A549 (cell line): ENCODE measurements at regions not wholly inside any gene's neighbourhood (a gene's known extent, or its start where the extent isn't known, plus 50 kb on each side); places are given as distances from the start of the nearest gene placed in this dataset.

ENCODE experiments used
- ATAC-seq, 2 experiments: fragments of 200-7000 bp in 1 of 2; fragments of >200 bp in 1 of 2; cut with Nextera tagmentation in 1 of 2; cut with Tn5 transposase in 1 of 2; 3 replicates each; pipeline versions ENCODE4 v1.8.0 to v1.9.1; 2018 to 2020; ENCODE audit warnings: mild to moderate bottlenecking in 1 of 2, moderate library complexity in 1 of 2
- CTCF ChIA-PET: fragments of 300-600 bp; sonication (Branson Sonifier 250); formaldehyde crosslinking; extraction: SDS; loops from one replicate; lab custom pipeline; 2021; ENCODE audit warnings: antibody characterized with exemption, inconsistent platforms; lab: Yijun Ruan, JAX
- POLR2A ChIA-PET: fragments of 350-600 bp; formaldehyde crosslinking; extraction: SDS; loops from one replicate; lab custom pipeline; 2021; ENCODE audit warnings: antibody characterized with exemption, inconsistent platforms; lab: Yijun Ruan, JAX
- DNase-seq, 2 experiments: peaks; one replicate each; pipeline versions ENCODE4 v3.0.0 to v3.0.0-alpha.2; 2011 to 2016; ENCODE audit warnings: low read depth in 1 of 2, low spot score in 1 of 2
- FAIRE-seq: peaks from 2 replicates; lab custom pipeline; 2011; peaks lifted over from hg19 to GRCh38; lab: Jason Lieb, UNC
- H3K27ac ChIP-seq, 2 experiments: fragments of >200 bp; sonication (Bioruptor Twin); formaldehyde crosslinking; 3 replicates each; pipeline ENCODE4 v1.5.1; 2016 to 2017
- H3K4me1 ChIP-seq: fragments of >200 bp; sonication (Bioruptor Twin); formaldehyde crosslinking; 3 replicates; pipeline ENCODE4 v1.6.1; 2016
- H3K4me2 ChIP-seq: fragments of >200 bp; sonication (Bioruptor Twin); formaldehyde crosslinking; 3 replicates; pipeline ENCODE4 v1.6.1; 2016
- H3K4me3 ChIP-seq: fragments of >200 bp; sonication (Bioruptor Twin); formaldehyde crosslinking; 3 replicates; pipeline ENCODE4 v1.5.1; 2016
- H3K9me3 ChIP-seq: fragments of >200 bp; sonication (Bioruptor Twin); formaldehyde crosslinking; 3 replicates; pipeline ENCODE4 v1.6.1; 2016
- BHLHE40 ChIP-seq: IDR thresholded peaks from 2 replicates; pipeline ENCODE4 v1.6.1; 2012; ENCODE audit warnings: low read depth, low read length, inconsistent platforms
- EHF ChIP-seq: fragments of 250-450 bp; sonication (Bioruptor Pico); IDR thresholded peaks from 2 replicates; pipeline ENCODE4 v1.5.0; 2020; ENCODE audit warnings: mild to moderate bottlenecking
- EHMT2 ChIP-seq: fragments of 200-600 bp; sonication (generic); IDR thresholded peaks from 2 replicates; pipeline ENCODE4 v1.6.1; 2016; ENCODE audit warnings: antibody characterized with exemption, low read depth, mild to moderate bottlenecking, moderate library complexity
- FOXS1 ChIP-seq: fragments of 250-450 bp; sonication (Bioruptor Pico); IDR thresholded peaks from 2 replicates; pipeline ENCODE4 v1.5.0; 2020; ENCODE audit warnings: mild to moderate bottlenecking, moderate library complexity
- GATA3 ChIP-seq: IDR thresholded peaks from 2 replicates; pipeline ENCODE4 v1.6.1; 2012; ENCODE audit warnings: borderline replicate concordance
- HEYL ChIP-seq: fragments of 250-450 bp; sonication (Bioruptor Pico); IDR thresholded peaks from 2 replicates; pipeline ENCODE4 v1.8.0; 2021; ENCODE audit warnings: mild to moderate bottlenecking, moderate library complexity
- HOXA7 ChIP-seq: fragments of 250-450 bp; sonication (Bioruptor Pico); IDR thresholded peaks from 2 replicates; pipeline ENCODE4 v1.5.0; 2020; ENCODE audit warnings: mild to moderate bottlenecking, moderate library complexity
- JUN ChIP-seq, 2 experiments: fragments of >200 bp; sonication (Bioruptor Twin); formaldehyde crosslinking; IDR thresholded peaks; 2 replicates in 1 of 2; 3 replicates in 1 of 2; pipeline ENCODE4 v1.6.1; 2016 to 2017
- MAFK ChIP-seq: fragments of 450-650 bp; IDR thresholded peaks from 2 replicates; pipeline ENCODE4 v1.6.1; 2014; ENCODE audit not compliant: partially characterized antibody
- POLR2AphosphoS2 ChIP-seq: conservative IDR thresholded peaks from 2 replicates; pipeline ENCODE4 v1.6.1; 2012; ENCODE audit warnings: low read length, improper control_type of control experiment, inconsistent platforms
- SREBF2 ChIP-seq: fragments of 450-650 bp; IDR thresholded peaks from 2 replicates; pipeline ENCODE4 v1.6.1; 2014; ENCODE audit warnings: mild to moderate bottlenecking, moderate library complexity
- WGBS: methylation state at CpG from one replicate; pipeline ENCODE4 v1.1.6; 2017; ENCODE audit errors: missing lambda C conversion rate; 5-methylcytosine and 5-hydroxymethylcytosine counted together
- TF ChIP-seq, protein P1 (sequence below): fragments of 200-600 bp; sonication (generic); IDR thresholded peaks from 2 replicates; pipeline ENCODE4 v1.6.1; 2016; ENCODE audit warnings: antibody characterized with exemption, mild to moderate bottlenecking, moderate library complexity
- TF ChIP-seq, protein P2 (sequence below): fragments of >200 bp; sonication (Bioruptor Twin); formaldehyde crosslinking; IDR thresholded peaks from 3 replicates; pipeline ENCODE4 v1.5.1; 2016

DNA sequence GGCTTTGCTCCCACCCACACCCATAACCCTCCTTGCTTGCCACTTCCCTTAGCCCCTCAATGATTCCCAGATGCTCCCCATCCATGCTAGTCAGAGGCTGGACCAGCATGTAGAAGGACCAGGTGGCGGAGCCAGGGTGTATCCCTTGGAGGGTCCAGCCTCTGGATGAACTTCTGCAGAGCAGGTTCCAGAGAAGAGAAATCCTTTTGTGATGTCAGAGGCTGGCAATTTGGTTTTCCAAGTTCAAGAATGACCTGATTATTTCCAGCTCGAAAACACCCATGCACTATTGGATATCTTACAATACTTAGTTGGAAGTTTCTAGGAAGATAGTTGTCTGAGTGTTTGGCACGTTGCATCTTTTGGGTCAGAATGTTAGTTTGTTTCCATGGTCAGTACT lies 168.3 kb upstream of the RPS6KA3 start:
- FAIRE-seq, result no peak

DNA sequence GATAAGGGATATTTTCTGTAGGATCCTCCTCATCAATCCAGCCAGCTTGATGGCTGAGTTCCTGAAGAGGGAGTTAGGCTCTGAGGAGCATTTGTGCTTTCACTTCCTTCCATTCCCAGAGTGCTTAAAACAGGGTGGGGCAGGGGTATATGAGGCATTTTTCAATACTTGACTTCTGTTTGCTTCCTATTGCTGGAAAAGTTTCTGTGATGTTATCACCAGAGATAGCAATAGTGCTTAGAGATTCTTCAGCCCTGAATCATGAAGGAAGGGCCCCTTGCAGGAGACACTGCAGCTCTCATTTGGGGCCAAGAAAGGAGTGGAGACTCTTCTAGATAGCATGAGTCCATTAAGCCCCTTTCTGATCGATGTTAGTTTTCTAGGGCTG lies 166.7 kb upstream of the RPS6KA3 start:
- CTCF ChIA-PET, result interaction anchor here (0.7 to 0.9 kb wide), 2 partner anchors 30 to 181 kb away, joined by 3 read pairs; no protein-coding TSS in a partner anchor
- Histone ChIP-seq H3K9me3 (no peaks in the 10 kb centered on the region), H3K4me2 (peak overlapping the region; percentile 48), H3K27ac (peak overlapping the region; percentile 1 to 42; a peak in 2 of 6 replicates), H3K4me1 (peaks cover 28% of the 10 kb centered on the region), H3K4me3 (no peak overlapping the region)
- DNase-seq, result peak in 1 of 2 experiments; percentile 44
- POLR2A ChIA-PET, result interaction anchor here (0.5 to 1.0 kb wide), 2 partner anchors 71 to 72 kb away, joined by 3 to 4 read pairs; no protein-coding TSS in a partner anchor
- TF ChIP-seq GATA3, result peak; percentile 27; the same call in 1 of the 2 replicates
- TF ChIP-seq SREBF2, result no peak
- peak; percentile 47 to 83; a peak in 5 of 6 replicates for ATAC-seq
- peak; percentile 7 for FAIRE-seq
- 25% methylated on average over 1 of the region's 1 CpG for WGBS

More for the DNA sequence above, 168.3 kb upstream of the RPS6KA3 start:
- H3K4me2 ChIP-seq, result no peak overlapping the region
- TF ChIP-seq GATA3 (no peak), BHLHE40 (no peak)
- TF ChIP-seq, all 56 proteins: peak for 0
- POLR2A ChIA-PET, result no interaction called here
- CTCF ChIA-PET, result no interaction called here
- DNase-seq (no peak), ATAC-seq (no peak)
- WGBS, result 85% methylated on average over 3 of the region's 3 CpGs
- Histone ChIP-seq H3K4me1 (peaks cover 28% of the 10 kb centered on the region), H3K4me3 (no peak overlapping the region), H3K27ac (no peak overlapping the region), H3K9me3 (no peaks in the 10 kb centered on the region)

DNA sequence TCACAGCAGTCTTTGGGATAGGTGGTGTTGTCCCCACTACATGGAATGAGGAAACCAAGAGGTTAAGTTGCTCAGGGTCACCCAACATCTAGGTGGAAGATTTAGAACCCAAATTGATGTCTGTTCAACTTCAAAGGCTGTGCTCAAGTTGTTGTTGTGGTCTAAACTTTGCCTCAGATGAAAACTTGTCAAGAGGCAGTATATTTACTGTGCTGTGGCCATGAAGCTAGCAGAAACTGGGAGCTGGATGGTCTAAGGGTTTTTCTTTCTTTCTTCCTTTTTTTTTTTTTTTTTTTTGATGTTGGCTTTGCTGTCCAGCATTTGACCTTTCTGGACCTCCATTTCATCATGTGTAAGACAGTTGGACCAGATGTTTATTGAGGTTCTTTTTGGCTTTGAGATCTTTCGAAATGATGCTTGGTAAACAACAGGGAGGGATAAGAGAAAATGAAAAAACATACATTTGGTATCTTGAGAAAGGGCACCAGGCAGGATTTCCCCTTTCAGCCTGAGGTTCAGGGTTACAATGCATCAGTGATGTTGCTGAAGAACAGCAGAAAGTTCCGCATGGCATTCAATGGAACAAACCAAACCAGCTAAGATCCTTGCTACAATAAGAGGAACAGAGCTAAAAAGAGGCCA lies 166.2 kb upstream of the RPS6KA3 start:
- ATAC-seq (no peak), FAIRE-seq (peak; percentile 68), DNase-seq (peak in 1 of 2 experiments; percentile 7)
- no peak overlapping the region for H3K4me3 ChIP-seq
- H3K9me3 ChIP-seq, result no peaks in the 10 kb centered on the region
- no peak for TF ChIP-seq FOXS1 (CRISPR knock-in tag)
- TF ChIP-seq, protein P1, sequence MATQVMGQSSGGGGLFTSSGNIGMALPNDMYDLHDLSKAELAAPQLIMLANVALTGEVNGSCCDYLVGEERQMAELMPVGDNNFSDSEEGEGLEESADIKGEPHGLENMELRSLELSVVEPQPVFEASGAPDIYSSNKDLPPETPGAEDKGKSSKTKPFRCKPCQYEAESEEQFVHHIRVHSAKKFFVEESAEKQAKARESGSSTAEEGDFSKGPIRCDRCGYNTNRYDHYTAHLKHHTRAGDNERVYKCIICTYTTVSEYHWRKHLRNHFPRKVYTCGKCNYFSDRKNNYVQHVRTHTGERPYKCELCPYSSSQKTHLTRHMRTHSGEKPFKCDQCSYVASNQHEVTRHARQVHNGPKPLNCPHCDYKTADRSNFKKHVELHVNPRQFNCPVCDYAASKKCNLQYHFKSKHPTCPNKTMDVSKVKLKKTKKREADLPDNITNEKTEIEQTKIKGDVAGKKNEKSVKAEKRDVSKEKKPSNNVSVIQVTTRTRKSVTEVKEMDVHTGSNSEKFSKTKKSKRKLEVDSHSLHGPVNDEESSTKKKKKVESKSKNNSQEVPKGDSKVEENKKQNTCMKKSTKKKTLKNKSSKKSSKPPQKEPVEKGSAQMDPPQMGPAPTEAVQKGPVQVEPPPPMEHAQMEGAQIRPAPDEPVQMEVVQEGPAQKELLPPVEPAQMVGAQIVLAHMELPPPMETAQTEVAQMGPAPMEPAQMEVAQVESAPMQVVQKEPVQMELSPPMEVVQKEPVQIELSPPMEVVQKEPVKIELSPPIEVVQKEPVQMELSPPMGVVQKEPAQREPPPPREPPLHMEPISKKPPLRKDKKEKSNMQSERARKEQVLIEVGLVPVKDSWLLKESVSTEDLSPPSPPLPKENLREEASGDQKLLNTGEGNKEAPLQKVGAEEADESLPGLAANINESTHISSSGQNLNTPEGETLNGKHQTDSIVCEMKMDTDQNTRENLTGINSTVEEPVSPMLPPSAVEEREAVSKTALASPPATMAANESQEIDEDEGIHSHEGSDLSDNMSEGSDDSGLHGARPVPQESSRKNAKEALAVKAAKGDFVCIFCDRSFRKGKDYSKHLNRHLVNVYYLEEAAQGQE, result 0 out of 2 replicates have a peak, but pooled peaks have one; percentile 41
- POLR2A ChIA-PET, result interaction anchor here (0.5 to 1.0 kb wide), 2 partner anchors 70 to 71 kb away, joined by 3 to 4 read pairs; no protein-coding TSS in a partner anchor
- peak overlapping the region; percentile 48 for H3K4me2 ChIP-seq
- 74% methylated on average over 2 of the region's 2 CpGs for WGBS
- CTCF ChIA-PET, result interaction anchor here (0.9 kb wide), 1 partner anchor 30 kb away, joined by 3 read pairs; no protein-coding TSS in a partner anchor
- peak overlapping the region; percentile 1 to 34; a peak in 1 of 6 replicates for H3K27ac ChIP-seq
- peaks cover 28% of the 10 kb centered on the region for H3K4me1 ChIP-seq

DNA sequence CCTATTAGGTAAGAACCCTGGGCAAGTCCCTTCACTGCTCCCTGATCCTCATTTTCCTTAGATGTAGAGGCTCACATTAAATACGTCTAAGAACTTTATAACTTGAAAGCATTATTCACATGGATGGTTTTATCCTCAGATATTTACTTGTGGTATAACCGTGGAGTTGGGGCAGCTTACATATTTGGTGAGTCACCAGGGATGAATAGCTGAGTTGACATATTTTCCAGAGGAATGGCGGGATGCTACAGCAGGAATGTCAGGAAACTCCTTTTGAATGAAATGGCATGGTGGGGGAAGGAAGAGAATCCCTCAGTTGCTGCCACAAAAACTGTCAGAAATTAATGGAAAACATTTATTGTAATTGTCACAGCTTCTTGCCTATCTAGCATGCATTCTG lies 165.3 kb upstream of the RPS6KA3 start:
- H3K4me1 ChIP-seq, result peaks cover 28% of the 10 kb centered on the region
- CTCF ChIA-PET, result no interaction called here
- TF ChIP-seq EHMT2 (no peak), HOXA7 (CRISPR knock-in tag) (no peak), JUN (IDR thresholded peaks at IDR 0.05) (no peak), HEYL (CRISPR knock-in tag) (no peak), POLR2AphosphoS2 (no peak), MAFK (peak; percentile 93), EHF (CRISPR knock-in tag) (no peak)
- TF ChIP-seq, protein P2, sequence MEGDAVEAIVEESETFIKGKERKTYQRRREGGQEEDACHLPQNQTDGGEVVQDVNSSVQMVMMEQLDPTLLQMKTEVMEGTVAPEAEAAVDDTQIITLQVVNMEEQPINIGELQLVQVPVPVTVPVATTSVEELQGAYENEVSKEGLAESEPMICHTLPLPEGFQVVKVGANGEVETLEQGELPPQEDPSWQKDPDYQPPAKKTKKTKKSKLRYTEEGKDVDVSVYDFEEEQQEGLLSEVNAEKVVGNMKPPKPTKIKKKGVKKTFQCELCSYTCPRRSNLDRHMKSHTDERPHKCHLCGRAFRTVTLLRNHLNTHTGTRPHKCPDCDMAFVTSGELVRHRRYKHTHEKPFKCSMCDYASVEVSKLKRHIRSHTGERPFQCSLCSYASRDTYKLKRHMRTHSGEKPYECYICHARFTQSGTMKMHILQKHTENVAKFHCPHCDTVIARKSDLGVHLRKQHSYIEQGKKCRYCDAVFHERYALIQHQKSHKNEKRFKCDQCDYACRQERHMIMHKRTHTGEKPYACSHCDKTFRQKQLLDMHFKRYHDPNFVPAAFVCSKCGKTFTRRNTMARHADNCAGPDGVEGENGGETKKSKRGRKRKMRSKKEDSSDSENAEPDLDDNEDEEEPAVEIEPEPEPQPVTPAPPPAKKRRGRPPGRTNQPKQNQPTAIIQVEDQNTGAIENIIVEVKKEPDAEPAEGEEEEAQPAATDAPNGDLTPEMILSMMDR, result no peak
- TF ChIP-seq, all 56 proteins: peak for 1
- POLR2A ChIA-PET, result no interaction called here
- DNase-seq (peak in 1 of 2 experiments; percentile 7), FAIRE-seq (peak; percentile 97), ATAC-seq (no peak)
- WGBS, result 54% methylated on average over 3 of the region's 3 CpGs
- H3K9me3 ChIP-seq, result no peaks in the 10 kb centered on the region
- no peak overlapping the region for H3K4me2 ChIP-seq
- no peak overlapping the region for H3K4me3 ChIP-seq
- H3K27ac ChIP-seq, result no peak overlapping the region
